Keratinocyte (primary cell): ENCODE measurements at regions not wholly inside any gene's neighbourhood (a gene's known extent, or its start where the extent isn't known, plus 50 kb on each side); places are given as distances from the start of the nearest gene placed in this dataset.

Source experiments
- DNase-seq: peaks from one replicate; pipeline ENCODE4 v3.0.0-alpha.2; 2011; ENCODE audit warnings: low read depth, missing footprints, low spot score
- FAIRE-seq: peaks from 2 replicates; lab custom pipeline; 2011; peaks lifted over from hg19 to GRCh38; lab: Jason Lieb, UNC
- H2AFZ ChIP-seq: 2 replicates; pipeline ENCODE4 v1.6.0; 2012; ENCODE audit warnings: low read length, control low read depth, inconsistent platforms; ENCODE audit not compliant: control insufficient read depth
- H3K27ac ChIP-seq: 2 replicates; pipeline ENCODE4 v1.5.1; 2011; ENCODE audit warnings: low read length; ENCODE audit not compliant: control insufficient read depth, insufficient read depth
- H3K27me3 ChIP-seq: 3 replicates; pipeline ENCODE4 v1.6.0; 2011; ENCODE audit warnings: low read length; ENCODE audit not compliant: control insufficient read depth, insufficient read depth; ENCODE audit errors: extremely low read depth
- H3K36me3 ChIP-seq, 2 experiments: 2 replicates in 1 of 2; 3 replicates in 1 of 2; pipeline ENCODE4 v1.5.1; 2011; ENCODE audit warnings: low read length in 2 of 2, mild to moderate bottlenecking in 1 of 2; ENCODE audit not compliant: control insufficient read depth in 2 of 2, insufficient read depth in 2 of 2; ENCODE audit errors: extremely low read depth in 1 of 2
- H3K4me1 ChIP-seq: 3 replicates; pipeline ENCODE4 v1.5.1; 2011; ENCODE audit warnings: low read length; ENCODE audit not compliant: control insufficient read depth, insufficient read depth; ENCODE audit errors: extremely low read depth
- H3K4me2 ChIP-seq: 3 replicates; pipeline ENCODE4 v1.6.0; 2011; ENCODE audit warnings: low read depth, low read length; ENCODE audit not compliant: control insufficient read depth, insufficient read depth; ENCODE audit errors: extremely low read depth
- H3K4me3 ChIP-seq, 3 experiments: fragments of 200-600 bp in 1 of 3; sonication (generic) in 1 of 3; 2 replicates in 2 of 3; 3 replicates in 1 of 3; pipeline ENCODE4 v1.5.1; 2011 to 2016; ENCODE audit warnings: low read length in 3 of 3, mild to moderate bottlenecking in 3 of 3, control low read depth in 2 of 3, inconsistent platforms in 1 of 3, low read depth in 1 of 3, mixed read lengths in 1 of 3, mixed run types in 1 of 3, moderate library complexity in 1 of 3; ENCODE audit not compliant: control insufficient read depth in 2 of 3, insufficient read depth in 2 of 3; ENCODE audit errors: extremely low read depth in 1 of 3
- H3K79me2 ChIP-seq: 2 replicates; pipeline ENCODE4 v1.6.0; 2012; ENCODE audit warnings: low read length; ENCODE audit not compliant: control insufficient read depth, insufficient read depth
- H3K9ac ChIP-seq: 3 replicates; pipeline ENCODE4 v1.6.0; 2011; ENCODE audit warnings: low read length; ENCODE audit not compliant: control insufficient read depth, insufficient read depth; ENCODE audit errors: extremely low read depth
- H3K9me1 ChIP-seq: 3 replicates; pipeline ENCODE4 v1.6.0; 2011; ENCODE audit warnings: low read length; ENCODE audit not compliant: control insufficient read depth, insufficient read depth; ENCODE audit errors: extremely low read depth
- H3K9me3 ChIP-seq: 2 replicates; pipeline ENCODE4 v1.5.1; 2012; ENCODE audit warnings: low read depth, low read length; ENCODE audit not compliant: control insufficient read depth
- H4K20me1 ChIP-seq: 3 replicates; pipeline ENCODE4 v1.6.0; 2011; ENCODE audit warnings: low read length; ENCODE audit not compliant: control insufficient read depth, insufficient read depth; ENCODE audit errors: extremely low read depth
- EZH2 ChIP-seq: IDR thresholded peaks from one replicate; pipeline ENCODE4 v1.6.1; 2012; ENCODE audit warnings: inconsistent platforms, mild to moderate bottlenecking, low read length, moderate library complexity
- dilution Hi-C: fragments of 300-500 bp; cut with MboI; formaldehyde crosslinking; loops from one replicate; pipeline ENCODE4 v1.7.0; 2020; ENCODE audit warnings: low sequenced_read_pairs; ENCODE audit not compliant: extremely low pct_ligation_motif_present
- TF ChIP-seq, protein P1 (sequence below), 3 experiments: IDR thresholded peaks in 1 of 3; conservative IDR thresholded peaks in 1 of 3; optimal IDR thresholded peaks in 1 of 3; 2 replicates in 2 of 3; 3 replicates in 1 of 3; pipeline versions ENCODE3 to v1.5.1; 2011; ENCODE audit warnings: low read length in 3 of 3, mild to moderate bottlenecking in 3 of 3, moderate library complexity in 2 of 3, control low read depth in 1 of 3, inconsistent platforms in 1 of 3; ENCODE audit not compliant: insufficient read depth in 2 of 3; ENCODE audit errors: extremely low read depth in 1 of 3

DNA sequence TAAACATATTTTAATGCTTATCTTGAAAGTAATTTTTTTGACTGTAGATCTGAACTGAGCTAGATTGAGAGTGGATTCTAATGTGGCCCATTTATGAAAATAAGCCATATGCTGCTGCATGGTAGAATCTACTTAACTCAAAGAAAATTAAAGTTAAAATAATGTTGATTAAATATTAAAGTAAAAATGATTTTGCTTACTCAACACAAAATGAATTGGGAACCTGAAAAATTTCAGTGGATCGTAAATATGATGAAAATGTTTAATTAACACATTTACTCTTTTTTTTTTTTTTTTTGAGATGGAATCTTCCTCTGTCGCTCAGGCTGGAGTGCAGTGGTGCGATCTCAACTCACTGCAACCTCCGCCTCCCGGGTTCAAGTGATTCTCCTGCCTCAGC lies 144.5 kb upstream of the HMGN3 start:
- Histone ChIP-seq H3K27ac (no peak overlapping the region), H3K4me1 (peaks cover 7% of the 10 kb centered on the region), H3K4me2 (no peak overlapping the region), H3K79me2 (no peaks in the 10 kb centered on the region), H3K36me3 (no peaks in the 10 kb centered on the region), H3K4me3 (no peak overlapping the region), H3K9me3 (no peaks in the 10 kb centered on the region), H3K9me1 (no peaks in the 10 kb centered on the region), H4K20me1 (no peaks in the 10 kb centered on the region), H2AFZ (no peak overlapping the region), H3K9ac (no peak overlapping the region), H3K27me3 (no peaks in the 10 kb centered on the region)
- DNase-seq (no peak), FAIRE-seq (no peak)
- TF ChIP-seq EZH2: no peak
- TF ChIP-seq, protein P1, sequence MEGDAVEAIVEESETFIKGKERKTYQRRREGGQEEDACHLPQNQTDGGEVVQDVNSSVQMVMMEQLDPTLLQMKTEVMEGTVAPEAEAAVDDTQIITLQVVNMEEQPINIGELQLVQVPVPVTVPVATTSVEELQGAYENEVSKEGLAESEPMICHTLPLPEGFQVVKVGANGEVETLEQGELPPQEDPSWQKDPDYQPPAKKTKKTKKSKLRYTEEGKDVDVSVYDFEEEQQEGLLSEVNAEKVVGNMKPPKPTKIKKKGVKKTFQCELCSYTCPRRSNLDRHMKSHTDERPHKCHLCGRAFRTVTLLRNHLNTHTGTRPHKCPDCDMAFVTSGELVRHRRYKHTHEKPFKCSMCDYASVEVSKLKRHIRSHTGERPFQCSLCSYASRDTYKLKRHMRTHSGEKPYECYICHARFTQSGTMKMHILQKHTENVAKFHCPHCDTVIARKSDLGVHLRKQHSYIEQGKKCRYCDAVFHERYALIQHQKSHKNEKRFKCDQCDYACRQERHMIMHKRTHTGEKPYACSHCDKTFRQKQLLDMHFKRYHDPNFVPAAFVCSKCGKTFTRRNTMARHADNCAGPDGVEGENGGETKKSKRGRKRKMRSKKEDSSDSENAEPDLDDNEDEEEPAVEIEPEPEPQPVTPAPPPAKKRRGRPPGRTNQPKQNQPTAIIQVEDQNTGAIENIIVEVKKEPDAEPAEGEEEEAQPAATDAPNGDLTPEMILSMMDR (optimal IDR thresholded peaks at IDR 0.05 in 1 of 3, IDR thresholded peaks at IDR 0.05 in 1 of 3, conservative IDR thresholded peaks at IDR 0.05 in 1 of 3; ENCODE audit: extremely low read depth in 1 of 3, insufficient read depth in 2 of 3, low read length in 3 of 3): no peak
- dilution Hi-C loops: no loop called here

DNA sequence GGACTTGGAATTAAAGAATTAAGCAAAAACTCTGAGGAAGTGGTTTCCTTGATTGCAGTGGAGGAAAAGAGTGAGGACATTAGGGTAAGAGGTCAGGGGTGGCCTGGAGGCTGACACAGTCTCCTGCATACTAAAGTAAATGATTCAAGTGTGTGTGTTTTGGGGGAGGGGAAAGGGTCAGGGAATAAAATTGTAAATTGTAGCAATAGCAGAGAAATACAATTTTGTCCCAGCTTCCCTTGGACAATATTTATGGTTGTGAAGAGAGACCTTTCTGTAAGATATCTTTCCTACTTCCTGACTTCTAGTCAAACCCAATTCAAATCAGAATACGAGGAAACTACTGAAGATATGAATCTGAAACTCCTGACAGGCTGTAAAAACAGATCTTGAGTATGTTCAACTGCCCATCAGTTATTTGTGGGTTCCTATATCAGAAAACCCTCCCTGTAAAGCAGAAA lies 143.4 kb upstream of the HMGN3 start:
- dilution Hi-C loops: no loop called here
- FAIRE-seq: no peak
- no peak overlapping the region for H3K9ac ChIP-seq
- H3K36me3 ChIP-seq: no peaks in the 10 kb centered on the region
- no peaks in the 10 kb centered on the region for H3K9me1 ChIP-seq
- H4K20me1 ChIP-seq: no peaks in the 10 kb centered on the region
- no peak overlapping the region for H3K4me2 ChIP-seq
- DNase-seq: no peak
- H3K79me2 ChIP-seq: no peaks in the 10 kb centered on the region
- no peaks in the 10 kb centered on the region for H3K9me3 ChIP-seq
- H3K27me3 ChIP-seq: no peaks in the 10 kb centered on the region
- peak overlapping the region; percentile 17 for H2AFZ ChIP-seq
- H3K27ac ChIP-seq: no peak overlapping the region
- no peak overlapping the region for H3K4me3 ChIP-seq
- peaks cover 11% of the 10 kb centered on the region for H3K4me1 ChIP-seq
- no peak for TF ChIP-seq EZH2
- TF ChIP-seq, protein P1 (optimal IDR thresholded peaks at IDR 0.05 in 1 of 3, IDR thresholded peaks at IDR 0.05 in 1 of 3, conservative IDR thresholded peaks at IDR 0.05 in 1 of 3; ENCODE audit: extremely low read depth in 1 of 3, insufficient read depth in 2 of 3, low read length in 3 of 3): no peak
